ENCODE measurements at regions not wholly inside any gene's neighbourhood (a gene's known extent, or its start where the extent isn't known, plus 50 kb on each side); places are given as distances from the start of the nearest gene placed in this dataset.
"Not testable (repeated sequence)": the region's sequence is repeated elsewhere in the genome, so short reads cannot be mapped to it uniquely, and the experiment has no call there.

GRCh38 chrX:31014474-31014873 lies 57.4 kb downstream of the FTHL17 start:
- not testable (repeated sequence) for DNase-seq (ENCODE audit: low spot score)

- TF ChIP-seq, protein P1, sequence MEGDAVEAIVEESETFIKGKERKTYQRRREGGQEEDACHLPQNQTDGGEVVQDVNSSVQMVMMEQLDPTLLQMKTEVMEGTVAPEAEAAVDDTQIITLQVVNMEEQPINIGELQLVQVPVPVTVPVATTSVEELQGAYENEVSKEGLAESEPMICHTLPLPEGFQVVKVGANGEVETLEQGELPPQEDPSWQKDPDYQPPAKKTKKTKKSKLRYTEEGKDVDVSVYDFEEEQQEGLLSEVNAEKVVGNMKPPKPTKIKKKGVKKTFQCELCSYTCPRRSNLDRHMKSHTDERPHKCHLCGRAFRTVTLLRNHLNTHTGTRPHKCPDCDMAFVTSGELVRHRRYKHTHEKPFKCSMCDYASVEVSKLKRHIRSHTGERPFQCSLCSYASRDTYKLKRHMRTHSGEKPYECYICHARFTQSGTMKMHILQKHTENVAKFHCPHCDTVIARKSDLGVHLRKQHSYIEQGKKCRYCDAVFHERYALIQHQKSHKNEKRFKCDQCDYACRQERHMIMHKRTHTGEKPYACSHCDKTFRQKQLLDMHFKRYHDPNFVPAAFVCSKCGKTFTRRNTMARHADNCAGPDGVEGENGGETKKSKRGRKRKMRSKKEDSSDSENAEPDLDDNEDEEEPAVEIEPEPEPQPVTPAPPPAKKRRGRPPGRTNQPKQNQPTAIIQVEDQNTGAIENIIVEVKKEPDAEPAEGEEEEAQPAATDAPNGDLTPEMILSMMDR (IDR thresholded peaks at IDR 0.05; ENCODE audit: extremely low read depth, missing control alignments): no peak
- no peak for DNase-seq (ENCODE audit: low spot score)
Measured at GRCh38 chrX:31012509-31013025, 59.3 kb downstream of the FTHL17 start.

GRCh38 chrX:31007321-31007720 lies 64.5 kb downstream of the FTHL17 start:
- TF ChIP-seq, protein P1 (IDR thresholded peaks at IDR 0.05; ENCODE audit: extremely low read depth, missing control alignments): no peak
- DNase-seq (ENCODE audit: low spot score): no peak

- TF ChIP-seq, protein P1 (IDR thresholded peaks at IDR 0.05; ENCODE audit: extremely low read depth, missing control alignments): no peak
- DNase-seq (ENCODE audit: low spot score): no peak
Measured at GRCh38 chrX:31006027-31006426, 65.8 kb downstream of the FTHL17 start.

DNA sequence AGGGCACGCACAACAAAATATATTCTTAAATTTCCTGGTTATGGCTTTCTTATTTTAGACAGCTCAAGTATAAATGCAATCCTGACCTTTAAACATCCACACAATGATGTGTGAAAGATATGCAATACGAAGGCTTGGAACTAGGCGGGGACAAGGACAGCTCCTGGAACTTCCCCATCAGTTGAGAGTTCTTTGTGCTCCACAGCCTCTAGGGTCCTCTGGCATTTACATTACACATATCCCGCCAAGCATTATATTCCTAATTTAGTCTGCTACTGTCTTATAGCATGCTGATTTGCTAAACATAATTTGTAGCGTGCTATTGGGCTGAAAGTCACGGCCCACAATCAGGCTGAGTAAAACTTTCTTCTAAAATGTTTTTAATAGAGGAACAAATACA lies 74.4 kb downstream of the FTHL17 start:
- TF ChIP-seq, protein P1 (IDR thresholded peaks at IDR 0.05; ENCODE audit: extremely low read depth, missing control alignments): no peak
- DNase-seq (ENCODE audit: low spot score): no peak

- DNase-seq (ENCODE audit: low spot score): no peak
- TF ChIP-seq, protein P1 (IDR thresholded peaks at IDR 0.05; ENCODE audit: extremely low read depth, missing control alignments): no peak
Measured at GRCh38 chrX:30995705-30996104, 76.1 kb downstream of the FTHL17 start.

- TF ChIP-seq, protein P1 (IDR thresholded peaks at IDR 0.05; ENCODE audit: extremely low read depth, missing control alignments): no peak
- no peak for DNase-seq (ENCODE audit: low spot score)
Measured at GRCh38 chrX:30995060-30995700, 76.7 kb downstream of the FTHL17 start.

GRCh38 chrX:30994018-30994417 lies 77.8 kb downstream of the FTHL17 start:
- not testable (repeated sequence) for DNase-seq (ENCODE audit: low spot score)
